ENCODE measurements at regions not wholly inside any gene's neighbourhood (a gene's known extent, or its start where the extent isn't known, plus 50 kb on each side); places are given as distances from the start of the nearest gene placed in this dataset.

DNA sequence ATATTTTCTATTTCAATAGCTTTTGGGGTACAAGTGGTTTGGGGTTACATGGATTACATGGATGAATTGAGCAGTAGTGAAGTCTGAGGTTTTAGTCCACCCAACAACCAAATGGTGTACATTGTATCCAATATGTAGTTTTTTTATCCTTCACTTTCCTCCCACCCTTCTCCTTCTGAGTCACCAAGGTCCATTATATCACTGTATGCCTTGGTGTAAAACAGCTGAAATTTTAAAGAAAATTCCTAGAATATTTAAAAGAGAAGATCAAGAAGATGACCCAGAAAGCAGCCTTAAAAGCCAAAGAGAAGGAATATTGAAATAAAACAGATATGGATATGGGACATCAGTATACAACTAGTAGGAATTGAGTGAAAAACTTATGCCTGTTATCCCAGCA, 204.2 kb upstream of the COL8A1 start:
- H3K27me3 ChIP-seq (ENCODE audit: insufficient read depth, poor library complexity, severe bottlenecking): no peaks in the 10 kb centered on the region
- no peaks in the 10 kb centered on the region for H3K36me3 ChIP-seq (ENCODE audit: low read depth)
- no peaks in the 10 kb centered on the region for H3K9me3 ChIP-seq (ENCODE audit: severe bottlenecking)
- no peak overlapping the region for H3K4me3 ChIP-seq (ENCODE audit: severe bottlenecking)
- H3K27ac ChIP-seq (ENCODE audit: poor library complexity, severe bottlenecking): no peak overlapping the region
- H3K4me1 ChIP-seq (ENCODE audit: insufficient read depth, poor library complexity, severe bottlenecking): no peaks in the 10 kb centered on the region
- DNase-seq (ENCODE audit: low spot score): no peak
- no peak for ATAC-seq (ENCODE audit: low read depth)
- TF ChIP-seq, protein P1, sequence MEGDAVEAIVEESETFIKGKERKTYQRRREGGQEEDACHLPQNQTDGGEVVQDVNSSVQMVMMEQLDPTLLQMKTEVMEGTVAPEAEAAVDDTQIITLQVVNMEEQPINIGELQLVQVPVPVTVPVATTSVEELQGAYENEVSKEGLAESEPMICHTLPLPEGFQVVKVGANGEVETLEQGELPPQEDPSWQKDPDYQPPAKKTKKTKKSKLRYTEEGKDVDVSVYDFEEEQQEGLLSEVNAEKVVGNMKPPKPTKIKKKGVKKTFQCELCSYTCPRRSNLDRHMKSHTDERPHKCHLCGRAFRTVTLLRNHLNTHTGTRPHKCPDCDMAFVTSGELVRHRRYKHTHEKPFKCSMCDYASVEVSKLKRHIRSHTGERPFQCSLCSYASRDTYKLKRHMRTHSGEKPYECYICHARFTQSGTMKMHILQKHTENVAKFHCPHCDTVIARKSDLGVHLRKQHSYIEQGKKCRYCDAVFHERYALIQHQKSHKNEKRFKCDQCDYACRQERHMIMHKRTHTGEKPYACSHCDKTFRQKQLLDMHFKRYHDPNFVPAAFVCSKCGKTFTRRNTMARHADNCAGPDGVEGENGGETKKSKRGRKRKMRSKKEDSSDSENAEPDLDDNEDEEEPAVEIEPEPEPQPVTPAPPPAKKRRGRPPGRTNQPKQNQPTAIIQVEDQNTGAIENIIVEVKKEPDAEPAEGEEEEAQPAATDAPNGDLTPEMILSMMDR (IDR thresholded peaks at IDR 0.05; ENCODE audit: poor library complexity, severe bottlenecking): no peak

DNA sequence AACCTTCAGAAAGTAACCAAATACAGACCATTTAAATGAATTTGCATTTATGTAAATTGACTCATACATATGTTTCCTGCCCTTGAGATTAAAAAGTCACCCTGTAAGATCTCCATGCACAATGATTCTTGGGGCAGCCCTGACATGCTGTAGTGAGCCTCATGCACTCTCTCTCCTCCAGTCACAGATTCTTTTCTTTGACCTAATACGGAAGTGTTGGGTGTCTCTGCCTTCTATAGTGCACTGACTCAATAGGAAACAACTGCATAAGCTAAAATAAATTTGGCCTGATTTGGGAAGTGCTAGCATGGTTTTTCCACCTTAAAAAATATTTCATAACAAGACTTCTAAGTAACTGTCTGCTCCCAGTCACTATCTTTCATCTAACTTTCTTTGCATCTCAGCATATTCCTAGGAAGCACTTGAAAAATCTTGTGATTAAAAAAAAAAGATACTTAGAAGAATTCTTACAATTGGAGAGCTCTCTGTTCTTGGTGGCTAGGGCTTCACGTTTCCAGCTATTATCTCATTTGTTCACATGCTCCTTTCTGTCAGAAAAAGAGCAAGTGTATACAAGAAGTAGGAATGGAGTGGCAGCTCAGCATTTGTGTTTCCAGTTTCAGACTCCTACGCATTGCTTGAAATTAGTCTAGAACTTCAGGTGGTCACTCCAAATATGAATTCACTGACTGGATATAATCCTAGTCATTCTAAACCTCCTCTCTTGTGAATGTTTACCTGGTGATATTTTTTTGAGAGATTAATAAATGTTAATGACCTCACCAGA, 207.9 kb upstream of the COL8A1 start:
- H3K36me3 ChIP-seq (ENCODE audit: low read depth): no peaks in the 10 kb centered on the region
- ATAC-seq (ENCODE audit: low read depth) (no peak), DNase-seq (ENCODE audit: low spot score) (no peak)
- TF ChIP-seq, protein P1 (IDR thresholded peaks at IDR 0.05; ENCODE audit: poor library complexity, severe bottlenecking): no peak
- H3K4me1 ChIP-seq (ENCODE audit: insufficient read depth, poor library complexity, severe bottlenecking): no peaks in the 10 kb centered on the region
- H3K27ac ChIP-seq (ENCODE audit: poor library complexity, severe bottlenecking): no peak overlapping the region
- no peak overlapping the region for H3K4me3 ChIP-seq (ENCODE audit: severe bottlenecking)
- H3K27me3 ChIP-seq (ENCODE audit: insufficient read depth, poor library complexity, severe bottlenecking): no peaks in the 10 kb centered on the region
- H3K9me3 ChIP-seq (ENCODE audit: severe bottlenecking): no peaks in the 10 kb centered on the region

DNA sequence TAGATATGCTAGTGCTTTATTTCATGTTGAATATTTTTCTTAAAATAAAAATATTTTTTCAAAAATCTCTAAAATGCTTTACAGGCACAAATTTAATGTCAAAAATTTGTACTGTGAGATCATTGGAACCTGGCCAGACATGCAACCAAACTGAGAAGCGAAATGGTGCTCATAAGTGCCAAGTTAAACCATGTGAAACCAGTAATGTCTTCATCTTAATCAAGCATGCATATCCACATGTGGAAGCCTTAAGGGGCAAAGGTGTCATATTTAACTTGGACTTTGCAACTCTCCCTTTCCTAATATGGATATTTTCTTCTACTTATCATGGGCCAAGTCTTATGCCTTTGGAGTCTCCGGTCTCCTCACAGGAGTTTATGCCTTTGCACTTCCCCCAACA, 208.9 kb upstream of the COL8A1 start:
- Histone ChIP-seq H3K36me3 (ENCODE audit: low read depth) (no peaks in the 10 kb centered on the region), H3K4me3 (ENCODE audit: severe bottlenecking) (no peak overlapping the region), H3K27me3 (ENCODE audit: insufficient read depth, poor library complexity, severe bottlenecking) (no peaks in the 10 kb centered on the region), H3K9me3 (ENCODE audit: severe bottlenecking) (no peaks in the 10 kb centered on the region), H3K4me1 (ENCODE audit: insufficient read depth, poor library complexity, severe bottlenecking) (no peaks in the 10 kb centered on the region), H3K27ac (ENCODE audit: poor library complexity, severe bottlenecking) (no peak overlapping the region)
- ATAC-seq (ENCODE audit: low read depth): no peak
- DNase-seq (ENCODE audit: low spot score): no peak
- TF ChIP-seq, protein P1 (IDR thresholded peaks at IDR 0.05; ENCODE audit: poor library complexity, severe bottlenecking): no peak

DNA sequence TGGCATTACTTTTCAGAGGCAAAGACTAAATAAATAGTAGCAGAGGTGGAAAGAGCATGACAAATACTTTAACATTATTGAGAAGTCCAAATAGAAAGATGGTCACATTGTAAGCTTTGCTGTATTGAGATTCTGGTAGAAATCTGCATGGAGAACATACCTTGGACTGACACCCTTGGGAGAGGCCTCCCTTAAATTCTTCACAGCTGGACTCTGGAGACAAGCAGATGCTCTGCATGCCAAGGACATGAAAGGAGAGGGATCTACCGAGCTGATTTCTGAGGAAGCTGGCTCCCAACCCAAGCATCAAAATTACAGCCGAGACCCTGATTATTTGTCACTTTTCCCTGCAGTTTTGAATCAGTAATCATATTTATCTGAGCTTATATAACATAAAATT, 212.5 kb upstream of the COL8A1 start:
- no peak overlapping the region for H3K4me3 ChIP-seq (ENCODE audit: severe bottlenecking)
- ATAC-seq (ENCODE audit: low read depth): no peak
- no peak overlapping the region for H3K27ac ChIP-seq (ENCODE audit: poor library complexity, severe bottlenecking)
- no peaks in the 10 kb centered on the region for H3K4me1 ChIP-seq (ENCODE audit: insufficient read depth, poor library complexity, severe bottlenecking)
- TF ChIP-seq, protein P1 (IDR thresholded peaks at IDR 0.05; ENCODE audit: poor library complexity, severe bottlenecking): no peak
- no peak for DNase-seq (ENCODE audit: low spot score)
- no peaks in the 10 kb centered on the region for H3K27me3 ChIP-seq (ENCODE audit: insufficient read depth, poor library complexity, severe bottlenecking)
- no peaks in the 10 kb centered on the region for H3K9me3 ChIP-seq (ENCODE audit: severe bottlenecking)
- no peaks in the 10 kb centered on the region for H3K36me3 ChIP-seq (ENCODE audit: low read depth)

DNA sequence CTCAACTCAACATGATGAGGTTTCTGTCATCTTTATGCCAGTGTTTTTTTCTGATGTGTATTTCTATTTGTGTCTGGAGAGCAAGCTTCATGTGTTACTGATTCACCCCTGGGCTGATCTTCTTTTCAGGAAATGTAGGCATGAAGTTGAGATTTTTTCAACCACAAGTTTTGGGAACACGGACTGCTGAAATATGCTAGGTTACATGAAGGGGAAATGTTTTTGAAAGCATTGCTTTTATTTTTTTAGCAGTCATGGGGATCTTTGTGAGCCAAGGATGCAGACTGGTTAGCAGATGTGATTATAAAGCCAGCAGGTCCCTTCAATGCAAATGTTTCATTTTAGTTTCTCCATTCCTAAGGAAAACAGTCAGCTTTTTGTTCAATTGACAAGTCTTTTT, 219.3 kb upstream of the COL8A1 start:
- Histone ChIP-seq H3K4me3 (ENCODE audit: severe bottlenecking) (no peak overlapping the region), H3K4me1 (ENCODE audit: insufficient read depth, poor library complexity, severe bottlenecking) (peaks cover 2% of the 10 kb centered on the region), H3K27ac (ENCODE audit: poor library complexity, severe bottlenecking) (no peak overlapping the region), H3K36me3 (ENCODE audit: low read depth) (no peaks in the 10 kb centered on the region), H3K27me3 (ENCODE audit: insufficient read depth, poor library complexity, severe bottlenecking) (no peaks in the 10 kb centered on the region), H3K9me3 (ENCODE audit: severe bottlenecking) (no peaks in the 10 kb centered on the region)
- DNase-seq (ENCODE audit: low spot score): no peak
- TF ChIP-seq, protein P1 (IDR thresholded peaks at IDR 0.05; ENCODE audit: poor library complexity, severe bottlenecking): no peak
- no peak for ATAC-seq (ENCODE audit: low read depth)

Measured in RWPE2 (cell line).